GM23338 (cell line): ENCODE measurements at regions not wholly inside any gene's neighbourhood (a gene's known extent, or its start where the extent isn't known, plus 50 kb on each side); places are given as distances from the start of the nearest gene placed in this dataset.

Source experiments
- ATAC-seq: fragments of 200-7000 bp; cut with Tn5 transposase; 3 replicates; pipeline ENCODE4 v1.9.1; 2020
- DNase-seq: peaks from one replicate; pipeline ENCODE4 v3.0.0-alpha.2; 2015; ENCODE audit warnings: low spot score
- H2AFZ ChIP-seq: fragments of 200-600 bp; sonication (generic); 2 replicates; pipeline ENCODE4 v1.8.0; 2016; ENCODE audit warnings: antibody characterized with exemption, mild to moderate bottlenecking, moderate library complexity
- H3F3A ChIP-seq: fragments of 200-600 bp; sonication (generic); replicated peaks from 2 replicates; pipeline ENCODE4 v1.8.0; 2017; ENCODE audit warnings: antibody characterized with exemption, mixed run types, low read depth
- H3K27ac ChIP-seq: fragments of 200-600 bp; sonication (generic); 2 replicates; pipeline ENCODE4 v1.6.1; 2016; ENCODE audit warnings: low read depth
- H3K27me3 ChIP-seq: fragments of 200-600 bp; sonication (generic); 2 replicates; pipeline ENCODE4 v1.8.0; 2016; ENCODE audit warnings: mild to moderate bottlenecking, mixed run types, moderate library complexity; ENCODE audit not compliant: insufficient read depth
- H3K36me3 ChIP-seq: fragments of 200-600 bp; sonication (generic); 2 replicates; pipeline ENCODE4 v1.8.0; 2016; ENCODE audit warnings: mild to moderate bottlenecking; ENCODE audit not compliant: insufficient read depth
- H3K4me1 ChIP-seq: fragments of 200-600 bp; sonication (generic); 2 replicates; pipeline ENCODE4 v1.8.0; 2016; ENCODE audit warnings: mild to moderate bottlenecking, moderate library complexity; ENCODE audit not compliant: insufficient read depth
- H3K4me2 ChIP-seq: fragments of 200-600 bp; sonication (generic); 2 replicates; pipeline ENCODE4 v1.7.1; 2017; ENCODE audit warnings: mixed run types
- H3K4me3 ChIP-seq: fragments of 200-600 bp; sonication (generic); 2 replicates; pipeline ENCODE4 v1.6.1; 2016; ENCODE audit warnings: mixed run types
- H3K79me2 ChIP-seq: fragments of 200-600 bp; sonication (generic); replicated peaks from 2 replicates; pipeline ENCODE4 v1.8.0; 2017; ENCODE audit warnings: mild to moderate bottlenecking; ENCODE audit not compliant: insufficient read depth
- H3K9me2 ChIP-seq: fragments of 200-600 bp; sonication (generic); 2 replicates; pipeline ENCODE4 v1.8.0; 2017; ENCODE audit not compliant: insufficient read depth
- H4K20me1 ChIP-seq: fragments of 200-600 bp; sonication (generic); replicated peaks from 2 replicates; pipeline ENCODE4 v1.8.0; 2017; ENCODE audit warnings: mild to moderate bottlenecking; ENCODE audit not compliant: insufficient read depth
- H3K27ac Mint-ChIP-seq: 2 replicates; pipeline ENCODE4 v1.8.0; 2020; ENCODE audit warnings: inconsistent platforms, mild to moderate bottlenecking, moderate library complexity, mixed read lengths
- H3K27me3 Mint-ChIP-seq: 3 replicates; pipeline ENCODE4 v1.8.0; 2022; ENCODE audit warnings: low read depth, mild to moderate bottlenecking, moderate library complexity, mixed read lengths, inconsistent platforms; ENCODE audit not compliant: insufficient read depth, poor library complexity
- H3K36me3 Mint-ChIP-seq: 3 replicates; pipeline ENCODE4 v1.8.0; 2021; ENCODE audit warnings: low read depth, mild to moderate bottlenecking, inconsistent platforms, moderate library complexity, mixed read lengths
- H3K4me1 Mint-ChIP-seq: 3 replicates; pipeline ENCODE4 v1.8.0; 2020; ENCODE audit warnings: mild to moderate bottlenecking, inconsistent platforms, mixed read lengths
- H3K4me3 Mint-ChIP-seq: 3 replicates; pipeline ENCODE4 v1.8.0; 2021; ENCODE audit warnings: moderate library complexity, mild to moderate bottlenecking, inconsistent platforms, mixed read lengths
- H3K9me3 Mint-ChIP-seq: 3 replicates; pipeline ENCODE4 v1.8.0; 2020; ENCODE audit warnings: moderate library complexity, mild to moderate bottlenecking, inconsistent platforms, mixed read lengths
- CREB1 ChIP-seq: fragments of 250-450 bp; sonication (Bioruptor Pico); IDR thresholded peaks from 2 replicates; pipeline ENCODE4 v1.5.0; 2020; ENCODE audit warnings: low read depth, mild to moderate bottlenecking, moderate library complexity
- CTCF ChIP-seq, 2 experiments: fragments of 200-600 bp in 1 of 2; sonication (generic) in 1 of 2; conservative IDR thresholded peaks; 2 replicates each; pipeline versions ENCODE4 v1.5.1 to v1.6.1; 2016 to 2017; ENCODE audit warnings: antibody characterized with exemption in 2 of 2, low read depth in 2 of 2, mild to moderate bottlenecking in 2 of 2, moderate library complexity in 1 of 2
- ETS1 ChIP-seq: IDR thresholded peaks from 2 replicates; pipeline ENCODE4 v1.6.1; 2016; ENCODE audit warnings: antibody characterized with exemption
- EZH2 ChIP-seq: fragments of 200-600 bp; sonication (generic); IDR thresholded peaks from one replicate; pipeline ENCODE4 v1.8.0; 2017; ENCODE audit warnings: antibody characterized with exemption, mild to moderate bottlenecking, low read depth; ENCODE audit not compliant: unreplicated experiment
- EZH2phosphoT487 ChIP-seq: fragments of 200-600 bp; sonication (generic); IDR thresholded peaks from one replicate; pipeline ENCODE4 v1.8.1; 2018; ENCODE audit warnings: antibody characterized with exemption; ENCODE audit not compliant: unreplicated experiment
- JUNB ChIP-seq: IDR thresholded peaks from one replicate; pipeline ENCODE4 v1.6.1; 2016; ENCODE audit warnings: antibody characterized with exemption; ENCODE audit not compliant: unreplicated experiment
- NANOG ChIP-seq: IDR thresholded peaks from 2 replicates; pipeline ENCODE4 v1.6.1; 2016; ENCODE audit warnings: antibody characterized with exemption, borderline replicate concordance
- POLR2AphosphoS5 ChIP-seq: IDR thresholded peaks from 2 replicates; pipeline ENCODE4 v1.6.1; 2016; ENCODE audit warnings: antibody characterized with exemption, low read depth
- REST ChIP-seq: IDR thresholded peaks from one replicate; pipeline ENCODE4 v1.6.1; 2018; ENCODE audit warnings: antibody characterized with exemption; ENCODE audit not compliant: unreplicated experiment
- STAT1 ChIP-seq: IDR thresholded peaks from one replicate; pipeline ENCODE4 v1.6.1; 2016; ENCODE audit warnings: antibody characterized with exemption; ENCODE audit not compliant: unreplicated experiment
- ZNF114 ChIP-seq: fragments of 250-450 bp; sonication (Bioruptor Pico); IDR thresholded peaks from 2 replicates; pipeline ENCODE4 v1.5.0; 2020; ENCODE audit warnings: mild to moderate bottlenecking, moderate library complexity
- ZNF331 ChIP-seq: fragments of 250-450 bp; sonication (Bioruptor Pico); IDR thresholded peaks from 2 replicates; pipeline ENCODE4 v1.5.0; 2020; ENCODE audit warnings: low read depth, mild to moderate bottlenecking, moderate library complexity
- ZNF462 ChIP-seq: fragments of 250-450 bp; sonication (Bioruptor Pico); IDR thresholded peaks from 2 replicates; pipeline ENCODE4 v1.5.0; 2020; ENCODE audit warnings: mild to moderate bottlenecking, moderate library complexity

GRCh38 chr13:86765462-86765861 lies 905.7 kb upstream of the SLITRK5 start:
- Mint-ChIP-seq H3K4me3 (no peak overlapping the region), H3K36me3 (peaks cover 9% of the 10 kb centered on the region)

More at GRCh38 chr13:86765462-86765861, 905.7 kb upstream of the SLITRK5 start:
- no peak for TF ChIP-seq EZH2phosphoT487
- TF ChIP-seq NANOG: no peak
- TF ChIP-seq STAT1: no peak
- TF ChIP-seq CTCF (conservative IDR thresholded peaks at IDR 0.05; ENCODE audit: low read depth in 2 of 2): no peak
- TF ChIP-seq EZH2: no peak
- TF ChIP-seq ZNF462 (CRISPR knock-in tag): no peak
- no peak for TF ChIP-seq POLR2AphosphoS5
- TF ChIP-seq CREB1 (CRISPR knock-in tag): no peak
- no peak for TF ChIP-seq ETS1
- TF ChIP-seq JUNB: no peak
- no peak for TF ChIP-seq REST
- TF ChIP-seq ZNF331 (CRISPR knock-in tag): no peak
- TF ChIP-seq ZNF114 (CRISPR knock-in tag): no peak
- no peak overlapping the region for H2AFZ ChIP-seq
- H4K20me1 ChIP-seq: no peaks in the 10 kb centered on the region
- H3F3A ChIP-seq: no peaks in the 10 kb centered on the region
- no peaks in the 10 kb centered on the region for H3K36me3 ChIP-seq
- Mint-ChIP-seq H3K27me3 (peaks cover 4% of the 10 kb centered on the region), H3K9me3 (peaks cover 9% of the 10 kb centered on the region), H3K4me1 (no peaks in the 10 kb centered on the region), H3K27ac (no peak overlapping the region)
- H3K27ac ChIP-seq: no peak overlapping the region
- H3K27me3 ChIP-seq: no peaks in the 10 kb centered on the region
- ATAC-seq (no peak), DNase-seq (no peak)
- 0 out of 2 replicates have a peak, but pooled peaks cover 5% of the 10 kb centered on the region for H3K9me2 ChIP-seq
- H3K4me2 ChIP-seq: no peak overlapping the region
- H3K79me2 ChIP-seq: no peaks in the 10 kb centered on the region
- no peaks in the 10 kb centered on the region for H3K4me1 ChIP-seq
- no peak overlapping the region for H3K4me3 ChIP-seq
